K562 (cell line): ENCODE measurements at regions not wholly inside any gene's neighbourhood (a gene's known extent, or its start where the extent isn't known, plus 50 kb on each side); places are given as distances from the start of the nearest gene placed in this dataset.

ENCODE experiments used
- ATAC-seq: fragments of 200-7000 bp; cut with Tn5 transposase; 3 replicates; pipeline ENCODE4 v1.9.1; 2020; ENCODE audit warnings: moderate library complexity
- BruUV-seq: library from RNA; stranded (reverse); fragments of 400-500 nt; replicated peaks from 2 replicates; lab custom pipeline; 2021; lab: Mats Ljungman, UMichigan
- CTCF ChIA-PET: fragments of 300-600 bp; formaldehyde crosslinking; extraction: SDS; loops from one replicate; lab custom pipeline; 2021; ENCODE audit warnings: low intra/inter-chr PET ratio; lab: Yijun Ruan, JAX
- POLR2A ChIA-PET: fragments of 300-600, 350-650 bp; sonication (Branson Sonifier 250); formaldehyde crosslinking; extraction: SDS; loops from one replicate; lab custom pipeline; 2021; ENCODE audit warnings: antibody characterized with exemption, inconsistent platforms; lab: Yijun Ruan, JAX
- DNase-seq, 4 experiments: peaks; one replicate each; pipeline versions ENCODE4 v3.0.0 to v3.0.0-alpha.2; 2011 to 2018; ENCODE audit warnings: low spot score in 3 of 4, mixed read lengths in 3 of 4; ENCODE audit errors: extremely low read depth in 1 of 4
- FAIRE-seq: peaks from 2 replicates; lab custom pipeline; 2011; peaks lifted over from hg19 to GRCh38; lab: Jason Lieb, UNC
- H2AFZ ChIP-seq: 2 replicates; pipeline ENCODE4 v1.6.0; 2011; ENCODE audit warnings: low read depth, low read length, control low read depth, inconsistent platforms
- H3K27ac ChIP-seq: fragments of 200-600 bp; 3 replicates; pipeline ENCODE4 v1.8.0; 2011; ENCODE audit warnings: low read depth, mild to moderate bottlenecking, control low read depth, inconsistent platforms, low read length, moderate library complexity, mixed read lengths; ENCODE audit errors: extremely low read depth
- H3K27me3 ChIP-seq, 2 experiments: fragments of 300-600 bp in 1 of 2; 2 replicates in 1 of 2; 3 replicates in 1 of 2; pipeline versions ENCODE4 v1.6.0 to v1.8.0; 2011; ENCODE audit warnings: inconsistent platforms in 2 of 2, low read length in 2 of 2, mild to moderate bottlenecking in 1 of 2, mixed read lengths in 1 of 2, moderate library complexity in 1 of 2; ENCODE audit not compliant: control insufficient read depth in 2 of 2, insufficient read depth in 2 of 2
- H3K36me3 ChIP-seq: fragments of 300-600 bp; 3 replicates; pipeline ENCODE4 v1.8.0; 2011; ENCODE audit warnings: mild to moderate bottlenecking, low read length, inconsistent platforms; ENCODE audit not compliant: control insufficient read depth, insufficient read depth
- H3K4me1 ChIP-seq, 2 experiments: fragments of 200-600 bp in 1 of 2; replicated peaks in 1 of 2; 2 replicates in 1 of 2; 3 replicates in 1 of 2; pipeline versions ENCODE4 v1.5.1 to v1.8.0; 2011; ENCODE audit warnings: inconsistent platforms in 2 of 2, low read length in 2 of 2, mild to moderate bottlenecking in 1 of 2, mixed read lengths in 1 of 2, moderate library complexity in 1 of 2; ENCODE audit not compliant: control insufficient read depth in 2 of 2, insufficient read depth in 2 of 2
- H3K4me2 ChIP-seq: 2 replicates; pipeline ENCODE4 v1.6.1; 2011; ENCODE audit warnings: low read length, control low read depth, inconsistent platforms, mixed read lengths; ENCODE audit not compliant: insufficient read depth
- H3K4me3 ChIP-seq: fragments of 200-600 bp; sonication (generic), shearing (Covaris generic); 2 replicates; pipeline ENCODE4 v1.5.1; 2016; ENCODE audit warnings: control low read depth, inconsistent platforms
- H3K79me2 ChIP-seq: fragments of 200-600 bp; 3 replicates; pipeline ENCODE4 v1.8.0; 2011; ENCODE audit warnings: low read length, inconsistent platforms; ENCODE audit not compliant: control insufficient read depth, insufficient read depth
- H3K9ac ChIP-seq, 2 experiments: 2 replicates each; pipeline versions ENCODE4 v1.6.0 to v1.6.1; 2011; ENCODE audit warnings: low read depth in 2 of 2, low read length in 2 of 2, control low read depth in 1 of 2, inconsistent platforms in 1 of 2, mild to moderate bottlenecking in 1 of 2, mixed read lengths in 1 of 2; ENCODE audit not compliant: insufficient read depth in 1 of 2
- H3K9me1 ChIP-seq: one replicate; pipeline ENCODE4 v1.6.0; 2011; ENCODE audit warnings: inconsistent platforms, mild to moderate bottlenecking, low read length, moderate library complexity; ENCODE audit not compliant: control insufficient read depth, insufficient read depth
- H3K9me3 ChIP-seq: replicated peaks from 2 replicates; pipeline ENCODE4 v1.5.1; 2011; ENCODE audit warnings: low read depth, low read length, inconsistent platforms; ENCODE audit not compliant: control insufficient read depth, insufficient read depth
- H4K20me1 ChIP-seq: replicated peaks from 2 replicates; pipeline ENCODE4 v1.6.1; 2011; ENCODE audit warnings: low read length, inconsistent platforms, mixed read lengths; ENCODE audit not compliant: control insufficient read depth, insufficient read depth
- GTF2E2 ChIP-seq: fragments of 200-800 bp; sonication (Bioruptor generic); IDR thresholded peaks from 2 replicates; pipeline ENCODE4 v1.6.1; 2016; ENCODE audit warnings: missing genetic modification characterization, missing compliant biosample characterization
- MLLT1 ChIP-seq, 2 experiments: fragments of 450-650 bp; IDR thresholded peaks; 2 replicates each; pipeline ENCODE4 v1.6.1; 2016
- NCOA2 ChIP-seq, 2 experiments: fragments of 450-650 bp; IDR thresholded peaks; 2 replicates each; pipeline ENCODE4 v1.6.1; 2018; ENCODE audit warnings: mild to moderate bottlenecking in 2 of 2, moderate library complexity in 1 of 2; ENCODE audit not compliant: partially characterized antibody in 2 of 2
- NCOR1 ChIP-seq: fragments of 450-650 bp; IDR thresholded peaks from 2 replicates; pipeline ENCODE4 v1.6.1; 2016; ENCODE audit warnings: mild to moderate bottlenecking, moderate library complexity
- NEUROD1 ChIP-seq: fragments of 150-350 bp; IDR thresholded peaks from 2 replicates; pipeline ENCODE4 v1.6.1; 2014; ENCODE audit warnings: borderline replicate concordance, low read length, low read depth; ENCODE audit not compliant: partially characterized antibody
- NONO ChIP-seq, 2 experiments: fragments of 200-400 bp in 1 of 2; fragments of 450-650 bp in 1 of 2; formaldehyde crosslinking in 1 of 2; IDR thresholded peaks; 2 replicates each; pipeline ENCODE4 v1.6.1; 2017; ENCODE audit warnings: low read depth in 2 of 2, mild to moderate bottlenecking in 2 of 2, moderate library complexity in 2 of 2, low read length in 1 of 2
- RBM22 ChIP-seq: fragments of 200-400 bp; formaldehyde crosslinking; IDR thresholded peaks from 2 replicates; pipeline ENCODE4 v1.6.1; 2018; ENCODE audit warnings: low read length, low read depth; ENCODE audit not compliant: poor library complexity, severe bottlenecking
- SMAD1 ChIP-seq: fragments of 150-350 bp; IDR thresholded peaks from 2 replicates; pipeline ENCODE4 v1.6.1; 2014; ENCODE audit warnings: low read length, low read depth; ENCODE audit not compliant: partially characterized antibody
- ZNF253 ChIP-seq: fragments of 250-450 bp; sonication (Bioruptor Pico); conservative IDR thresholded peaks from 2 replicates; pipeline ENCODE4 v1.6.1; 2021; ENCODE audit warnings: mild to moderate bottlenecking
- WGBS: fragments of 100-300 bp; shearing (Covaris generic); methylation state at CpG from one replicate; pipeline ENCODE4 v1.1.6; 2016; ENCODE audit warnings: low coverage, mixed read lengths; ENCODE audit not compliant: insufficient coverage; ENCODE audit errors: missing lambda C conversion rate; 5-methylcytosine and 5-hydroxymethylcytosine counted together
- in situ Hi-C: fragments of 300-500 bp; cut with MboI; formaldehyde crosslinking; loops from 4 replicates; pipeline ENCODE4 v1.15.0; 2018; ENCODE audit warnings: inconsistent platforms, mixed read lengths
- intact Hi-C: fragments of 100-400 bp; cut with micrococcal nuclease; formaldehyde crosslinking; loops from 2 replicates; pipeline ENCODE4 v1.14.2; 2022
- TF ChIP-seq, protein P1 (sequence below): fragments of 200-800 bp; sonication (Bioruptor generic); IDR thresholded peaks from 2 replicates; pipeline ENCODE4 v1.6.1; 2016; ENCODE audit warnings: missing genetic modification characterization, missing compliant biosample characterization
- TF ChIP-seq, protein P2 (sequence below), 2 experiments: fragments of 450-650 bp in 1 of 2; sonication (generic) in 1 of 2; formaldehyde crosslinking; conservative IDR thresholded peaks; 2 replicates each; pipeline versions ENCODE4 v1.4.0 to v1.8.1; 2020 to 2022; ENCODE audit warnings: mild to moderate bottlenecking in 1 of 2, missing genetic modification reagents in 1 of 2

GRCh38 chr2:145303536-145303935, 783.6 kb upstream of the ZEB2 start (continued):
- TF ChIP-seq, protein P1, sequence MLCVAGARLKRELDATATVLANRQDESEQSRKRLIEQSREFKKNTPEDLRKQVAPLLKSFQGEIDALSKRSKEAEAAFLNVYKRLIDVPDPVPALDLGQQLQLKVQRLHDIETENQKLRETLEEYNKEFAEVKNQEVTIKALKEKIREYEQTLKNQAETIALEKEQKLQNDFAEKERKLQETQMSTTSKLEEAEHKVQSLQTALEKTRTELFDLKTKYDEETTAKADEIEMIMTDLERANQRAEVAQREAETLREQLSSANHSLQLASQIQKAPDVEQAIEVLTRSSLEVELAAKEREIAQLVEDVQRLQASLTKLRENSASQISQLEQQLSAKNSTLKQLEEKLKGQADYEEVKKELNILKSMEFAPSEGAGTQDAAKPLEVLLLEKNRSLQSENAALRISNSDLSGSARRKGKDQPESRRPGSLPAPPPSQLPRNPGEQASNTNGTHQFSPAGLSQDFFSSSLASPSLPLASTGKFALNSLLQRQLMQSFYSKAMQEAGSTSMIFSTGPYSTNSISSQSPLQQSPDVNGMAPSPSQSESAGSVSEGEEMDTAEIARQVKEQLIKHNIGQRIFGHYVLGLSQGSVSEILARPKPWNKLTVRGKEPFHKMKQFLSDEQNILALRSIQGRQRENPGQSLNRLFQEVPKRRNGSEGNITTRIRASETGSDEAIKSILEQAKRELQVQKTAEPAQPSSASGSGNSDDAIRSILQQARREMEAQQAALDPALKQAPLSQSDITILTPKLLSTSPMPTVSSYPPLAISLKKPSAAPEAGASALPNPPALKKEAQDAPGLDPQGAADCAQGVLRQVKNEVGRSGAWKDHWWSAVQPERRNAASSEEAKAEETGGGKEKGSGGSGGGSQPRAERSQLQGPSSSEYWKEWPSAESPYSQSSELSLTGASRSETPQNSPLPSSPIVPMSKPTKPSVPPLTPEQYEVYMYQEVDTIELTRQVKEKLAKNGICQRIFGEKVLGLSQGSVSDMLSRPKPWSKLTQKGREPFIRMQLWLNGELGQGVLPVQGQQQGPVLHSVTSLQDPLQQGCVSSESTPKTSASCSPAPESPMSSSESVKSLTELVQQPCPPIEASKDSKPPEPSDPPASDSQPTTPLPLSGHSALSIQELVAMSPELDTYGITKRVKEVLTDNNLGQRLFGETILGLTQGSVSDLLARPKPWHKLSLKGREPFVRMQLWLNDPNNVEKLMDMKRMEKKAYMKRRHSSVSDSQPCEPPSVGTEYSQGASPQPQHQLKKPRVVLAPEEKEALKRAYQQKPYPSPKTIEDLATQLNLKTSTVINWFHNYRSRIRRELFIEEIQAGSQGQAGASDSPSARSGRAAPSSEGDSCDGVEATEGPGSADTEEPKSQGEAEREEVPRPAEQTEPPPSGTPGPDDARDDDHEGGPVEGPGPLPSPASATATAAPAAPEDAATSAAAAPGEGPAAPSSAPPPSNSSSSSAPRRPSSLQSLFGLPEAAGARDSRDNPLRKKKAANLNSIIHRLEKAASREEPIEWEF (CRISPR knock-in tag) = no peak
- no peak for TF ChIP-seq NEUROD1
- TF ChIP-seq NONO (IDR thresholded peaks at IDR 0.05; ENCODE audit: low read depth in 2 of 2, low read length in 1 of 2) = no peak
- no peak for TF ChIP-seq ZNF253

GRCh38 chr2:145302886-145303285, 783.0 kb upstream of the ZEB2 start:
- no peaks in the 10 kb centered on the region for H4K20me1 ChIP-seq
- H3K9ac ChIP-seq = no peak overlapping the region
- H2AFZ ChIP-seq = no peak overlapping the region
- ChIA-PET POLR2A (no interaction called here), CTCF (no interaction called here)
- no peak overlapping the region for H3K4me3 ChIP-seq
- no peaks in the 10 kb centered on the region for H3K27me3 ChIP-seq
- BruUV-seq = no TSS peak
- 63% methylated on average over 2 of the region's 2 CpGs for WGBS
- no peaks in the 10 kb centered on the region for H3K9me3 ChIP-seq
- DNase-seq = no peak
- no peak overlapping the region for H3K27ac ChIP-seq
- H3K9me1 ChIP-seq = no peaks in the 10 kb centered on the region
- H3K79me2 ChIP-seq = no peaks in the 10 kb centered on the region
- no peak for FAIRE-seq
- intact Hi-C loops = no loop called here
- TF ChIP-seq NCOA2 (IDR thresholded peaks at IDR 0.05; ENCODE audit: partially characterized antibody in 2 of 2) (no peak), NCOR1 (no peak), RBM22 (no peak), GTF2E2 (no peak), SMAD1 (no peak), MLLT1 (IDR thresholded peaks at IDR 0.05) (no peak)
- TF ChIP-seq, protein P2, sequence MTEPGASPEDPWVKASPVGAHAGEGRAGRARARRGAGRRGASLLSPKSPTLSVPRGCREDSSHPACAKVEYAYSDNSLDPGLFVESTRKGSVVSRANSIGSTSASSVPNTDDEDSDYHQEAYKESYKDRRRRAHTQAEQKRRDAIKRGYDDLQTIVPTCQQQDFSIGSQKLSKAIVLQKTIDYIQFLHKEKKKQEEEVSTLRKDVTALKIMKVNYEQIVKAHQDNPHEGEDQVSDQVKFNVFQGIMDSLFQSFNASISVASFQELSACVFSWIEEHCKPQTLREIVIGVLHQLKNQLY (CRISPR knock-in tag; conservative IDR thresholded peaks at IDR 0.05) = no peak
- TF ChIP-seq, all 486 proteins: peak for 0
- Histone ChIP-seq H3K4me1 (no peaks in the 10 kb centered on the region), H3K36me3 (no peaks in the 10 kb centered on the region), H3K4me2 (no peak overlapping the region)
- in situ Hi-C loops = no loop called here
- no peak for ATAC-seq
